ENCODE measurements at regions not wholly inside any gene's neighbourhood (a gene's known extent, or its start where the extent isn't known, plus 50 kb on each side); places are given as distances from the start of the nearest gene placed in this dataset.

DNA sequence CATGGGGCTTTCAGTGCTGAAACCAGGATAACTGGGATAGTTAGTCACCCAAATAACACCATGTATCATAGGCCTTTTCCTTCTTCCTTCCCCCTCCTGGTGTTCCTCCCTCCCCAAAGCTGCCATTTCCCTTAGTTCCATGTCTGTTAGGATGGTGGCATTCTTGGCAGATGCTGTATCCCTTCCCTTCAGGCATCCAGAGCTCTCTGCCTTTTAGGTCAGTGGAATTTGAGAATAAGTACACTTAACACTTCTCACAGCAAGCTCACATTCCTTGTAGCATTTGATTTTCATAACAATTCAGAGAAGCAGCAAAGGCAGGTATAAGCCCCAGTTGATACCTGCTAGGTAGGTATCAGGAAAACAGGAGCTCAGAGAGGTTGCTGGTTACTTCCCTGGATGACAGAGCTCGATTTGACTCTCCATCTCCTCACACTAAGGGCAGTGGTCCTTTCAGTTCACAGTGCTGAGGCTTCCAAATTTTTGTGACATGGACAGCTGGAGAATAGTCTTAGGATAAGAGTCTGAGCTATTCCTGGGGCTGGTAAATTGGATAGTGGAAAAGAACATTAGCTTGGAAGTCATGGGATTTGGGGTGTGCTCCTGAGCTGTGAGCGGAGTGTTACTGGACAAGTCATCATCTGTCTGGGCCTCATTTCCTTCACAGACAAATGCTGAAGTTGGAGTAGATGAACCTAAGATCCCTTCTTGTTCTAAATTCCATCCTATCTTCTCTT lies 108.7 kb upstream of the RHOBTB1 start:
- TF ChIP-seq, protein P1, sequence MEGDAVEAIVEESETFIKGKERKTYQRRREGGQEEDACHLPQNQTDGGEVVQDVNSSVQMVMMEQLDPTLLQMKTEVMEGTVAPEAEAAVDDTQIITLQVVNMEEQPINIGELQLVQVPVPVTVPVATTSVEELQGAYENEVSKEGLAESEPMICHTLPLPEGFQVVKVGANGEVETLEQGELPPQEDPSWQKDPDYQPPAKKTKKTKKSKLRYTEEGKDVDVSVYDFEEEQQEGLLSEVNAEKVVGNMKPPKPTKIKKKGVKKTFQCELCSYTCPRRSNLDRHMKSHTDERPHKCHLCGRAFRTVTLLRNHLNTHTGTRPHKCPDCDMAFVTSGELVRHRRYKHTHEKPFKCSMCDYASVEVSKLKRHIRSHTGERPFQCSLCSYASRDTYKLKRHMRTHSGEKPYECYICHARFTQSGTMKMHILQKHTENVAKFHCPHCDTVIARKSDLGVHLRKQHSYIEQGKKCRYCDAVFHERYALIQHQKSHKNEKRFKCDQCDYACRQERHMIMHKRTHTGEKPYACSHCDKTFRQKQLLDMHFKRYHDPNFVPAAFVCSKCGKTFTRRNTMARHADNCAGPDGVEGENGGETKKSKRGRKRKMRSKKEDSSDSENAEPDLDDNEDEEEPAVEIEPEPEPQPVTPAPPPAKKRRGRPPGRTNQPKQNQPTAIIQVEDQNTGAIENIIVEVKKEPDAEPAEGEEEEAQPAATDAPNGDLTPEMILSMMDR (IDR thresholded peaks at IDR 0.05), result no peak
- TF ChIP-seq POLR2A (IDR thresholded peaks at IDR 0.05), result no peak

Data from right lobe of liver (tissue), 4 donors.